ENCODE measurements at regions not wholly inside any gene's neighbourhood (a gene's known extent, or its start where the extent isn't known, plus 50 kb on each side); places are given as distances from the start of the nearest gene placed in this dataset.

DNA sequence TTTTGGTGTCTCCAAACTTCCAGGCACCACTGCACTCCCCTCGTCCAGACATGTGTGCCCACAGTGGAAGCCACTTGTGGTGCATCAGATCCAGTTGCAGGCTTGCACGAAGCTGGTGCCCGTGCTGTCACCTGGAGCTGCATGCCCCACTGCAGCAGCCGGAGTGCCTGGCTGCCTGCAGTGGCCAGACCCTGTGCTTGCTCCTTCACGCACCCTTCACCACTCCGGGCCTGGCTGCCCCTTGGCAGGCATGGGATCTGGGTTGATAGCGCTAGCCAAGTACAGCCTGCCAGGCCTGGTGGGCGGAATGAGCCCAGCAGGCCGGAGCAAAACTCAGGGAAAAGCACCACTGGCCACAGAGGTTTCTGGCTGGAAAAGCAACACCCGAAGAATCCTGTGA is 50.2 kb upstream of the SHISA3 start:
- Histone ChIP-seq H3K9me3 (replicated peaks; ENCODE audit: control insufficient read depth, insufficient read depth, low read length) (no peaks in the 10 kb centered on the region), H3K4me3 (replicated peaks in 1 of 3; ENCODE audit: insufficient read depth in 1 of 3, low read depth in 1 of 3, low read length in 3 of 3) (no peak overlapping the region), H3K4me2 (ENCODE audit: insufficient read depth, low read length) (no peak overlapping the region), H3K9ac (replicated peaks; ENCODE audit: extremely low read depth, insufficient read depth, low read length) (no peak overlapping the region), H3K79me2 (ENCODE audit: control insufficient read depth, insufficient read depth, low read length) (no peaks in the 10 kb centered on the region), H4K20me1 (replicated peaks; ENCODE audit: control insufficient read depth, extremely low read depth, insufficient read depth, low read length) (no peaks in the 10 kb centered on the region), H3K27ac (ENCODE audit: insufficient read depth, low read depth, low read length) (no peak overlapping the region), H3K36me3 (ENCODE audit: control insufficient read depth in 2 of 2, extremely low read depth in 1 of 2, insufficient read depth in 2 of 2, low read length in 2 of 2) (no peaks in the 10 kb centered on the region), H3K4me1 (ENCODE audit: control insufficient read depth, extremely low read depth, insufficient read depth, low read length) (peaks cover 4% of the 10 kb centered on the region), H2AFZ (ENCODE audit: low read depth, low read length) (no peak overlapping the region), H3K9me1 (replicated peaks; ENCODE audit: control insufficient read depth, extremely low read depth, insufficient read depth, low read length) (no peaks in the 10 kb centered on the region), H3K27me3 (ENCODE audit: control insufficient read depth in 2 of 2, insufficient read depth in 2 of 2, low read length in 2 of 2) (no peaks in the 10 kb centered on the region)
- TF ChIP-seq, protein P1, sequence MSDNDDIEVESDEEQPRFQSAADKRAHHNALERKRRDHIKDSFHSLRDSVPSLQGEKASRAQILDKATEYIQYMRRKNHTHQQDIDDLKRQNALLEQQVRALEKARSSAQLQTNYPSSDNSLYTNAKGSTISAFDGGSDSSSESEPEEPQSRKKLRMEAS (IDR thresholded peaks at IDR 0.05; ENCODE audit: insufficient read depth, insufficient read length), result no peak
- TF ChIP-seq POLR2A (IDR thresholded peaks at IDR 0.05; ENCODE audit: low read depth, low read length) (no peak), EZH2 (IDR thresholded peaks at IDR 0.05; ENCODE audit: borderline replicate concordance, low read depth, low read length, severe bottlenecking) (no peak), POLR2AphosphoS5 (IDR thresholded peaks at IDR 0.05; ENCODE audit: insufficient read depth, low read depth, low read length) (no peak), FOS (IDR thresholded peaks at IDR 0.05; ENCODE audit: borderline replicate concordance, insufficient read depth, low read length) (no peak), MYC (IDR thresholded peaks at IDR 0.05; ENCODE audit: low read depth, low read length) (no peak), GATA2 (IDR thresholded peaks at IDR 0.05; ENCODE audit: insufficient read depth, insufficient read length, low read depth, low read length) (no peak), JUN (IDR thresholded peaks at IDR 0.05; ENCODE audit: borderline replicate concordance, insufficient read depth, insufficient read length, low read depth) (no peak)
- TF ChIP-seq, protein P2, sequence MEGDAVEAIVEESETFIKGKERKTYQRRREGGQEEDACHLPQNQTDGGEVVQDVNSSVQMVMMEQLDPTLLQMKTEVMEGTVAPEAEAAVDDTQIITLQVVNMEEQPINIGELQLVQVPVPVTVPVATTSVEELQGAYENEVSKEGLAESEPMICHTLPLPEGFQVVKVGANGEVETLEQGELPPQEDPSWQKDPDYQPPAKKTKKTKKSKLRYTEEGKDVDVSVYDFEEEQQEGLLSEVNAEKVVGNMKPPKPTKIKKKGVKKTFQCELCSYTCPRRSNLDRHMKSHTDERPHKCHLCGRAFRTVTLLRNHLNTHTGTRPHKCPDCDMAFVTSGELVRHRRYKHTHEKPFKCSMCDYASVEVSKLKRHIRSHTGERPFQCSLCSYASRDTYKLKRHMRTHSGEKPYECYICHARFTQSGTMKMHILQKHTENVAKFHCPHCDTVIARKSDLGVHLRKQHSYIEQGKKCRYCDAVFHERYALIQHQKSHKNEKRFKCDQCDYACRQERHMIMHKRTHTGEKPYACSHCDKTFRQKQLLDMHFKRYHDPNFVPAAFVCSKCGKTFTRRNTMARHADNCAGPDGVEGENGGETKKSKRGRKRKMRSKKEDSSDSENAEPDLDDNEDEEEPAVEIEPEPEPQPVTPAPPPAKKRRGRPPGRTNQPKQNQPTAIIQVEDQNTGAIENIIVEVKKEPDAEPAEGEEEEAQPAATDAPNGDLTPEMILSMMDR (IDR thresholded peaks at IDR 0.05; ENCODE audit: extremely low read depth in 1 of 2, insufficient read depth in 1 of 2, low read depth in 1 of 2, low read length in 2 of 2), result no peak
- intact Hi-C loops (cut with micrococcal nuclease), result no loop called here
- CTCF ChIA-PET, result interaction anchor here (1.5 kb wide), 2 partner anchors 9 to 24 kb away, joined by 3 to 6 read pairs; no protein-coding TSS in a partner anchor
- BruUV-seq (replicated peaks), result no TSS peak
- dilution Hi-C loops (cut with MboI; ENCODE audit: extremely low pct_ligation_motif_present, low sequenced_read_pairs), result no loop called here
- POLR2A ChIA-PET, result no interaction called here
- DNase-seq (ENCODE audit: low read depth, low spot score), result no peak
- FAIRE-seq, result no peak

Data from endothelial cell of umbilical vein (primary cell).